Kidney tubule cell (primary cell): ENCODE measurements at regions not wholly inside any gene's neighbourhood (a gene's known extent, or its start where the extent isn't known, plus 50 kb on each side); places are given as distances from the start of the nearest gene placed in this dataset.
"Not testable (repeated sequence)": the region's sequence is repeated elsewhere in the genome, so short reads cannot be mapped to it uniquely, and the experiment has no call there.

ENCODE experiments used
- DNase-seq: peaks from one replicate; pipeline ENCODE4 v3.0.0-alpha.2; 2018; ENCODE audit warnings: low spot score

- no peak for DNase-seq
Observed at GRCh38 chr3:106820726-106821362, 556.4 kb upstream of the CCDC54 start.

GRCh38 chr3:106821801-106822200, 555.4 kb upstream of the CCDC54 start:
- no peak for DNase-seq

- DNase-seq: no peak
Observed at GRCh38 chr3:106822204-106822603, 555.0 kb upstream of the CCDC54 start.

GRCh38 chr3:106823701-106824100, 553.5 kb upstream of the CCDC54 start:
- peak; percentile 58 for DNase-seq

- DNase-seq: peak; percentile 88
Observed at GRCh38 chr3:106824856-106825255, 552.4 kb upstream of the CCDC54 start.

GRCh38 chr3:106825962-106826605, 551.2 kb upstream of the CCDC54 start:
- DNase-seq: peak; percentile 65

- DNase-seq: no peak
Observed at GRCh38 chr3:106826791-106827311, 550.4 kb upstream of the CCDC54 start.

GRCh38 chr3:106827515-106828213, 549.6 kb upstream of the CCDC54 start:
- peak; percentile 42 for DNase-seq

GRCh38 chr3:106829206-106829605, 548.0 kb upstream of the CCDC54 start:
- peak; percentile 38 for DNase-seq

GRCh38 chr3:106830334-106830733, 546.9 kb upstream of the CCDC54 start:
- DNase-seq: no peak

GRCh38 chr3:106836906-106837305, 540.3 kb upstream of the CCDC54 start:
- DNase-seq: no peak

- DNase-seq: no peak
Observed at GRCh38 chr3:106837616-106838015, 539.6 kb upstream of the CCDC54 start.

- no peak for DNase-seq
Observed at GRCh38 chr3:106839576-106840280, 537.5 kb upstream of the CCDC54 start.

- DNase-seq: no peak
Observed at GRCh38 chr3:106840319-106840718, 536.9 kb upstream of the CCDC54 start.

GRCh38 chr3:106842151-106842550, 535.1 kb upstream of the CCDC54 start:
- DNase-seq: no peak

- no peak for DNase-seq
Observed at GRCh38 chr3:106844638-106845037, 532.6 kb upstream of the CCDC54 start.

- no peak for DNase-seq
Observed at GRCh38 chr3:106848099-106848498, 529.1 kb upstream of the CCDC54 start.

GRCh38 chr3:106850437-106850836, 526.8 kb upstream of the CCDC54 start:
- DNase-seq: no peak

GRCh38 chr3:106858321-106858720, 518.9 kb upstream of the CCDC54 start:
- not testable (repeated sequence) for DNase-seq

GRCh38 chr3:106860182-106860581, 517.1 kb upstream of the CCDC54 start:
- DNase-seq: no peak

GRCh38 chr3:106862067-106862466, 515.2 kb upstream of the CCDC54 start:
- DNase-seq: no peak

- DNase-seq: no peak
Observed at GRCh38 chr3:106877627-106878026, 499.6 kb upstream of the CCDC54 start.
